SK-N-SH (cell line): ENCODE measurements at regions not wholly inside any gene's neighbourhood (a gene's known extent, or its start where the extent isn't known, plus 50 kb on each side); places are given as distances from the start of the nearest gene placed in this dataset.

Experiments used
- CTCF ChIA-PET: fragments of 300-600, 350-600 bp; formaldehyde crosslinking; extraction: SDS; loops from one replicate; lab custom pipeline; 2021; lab: Yijun Ruan, JAX
- POLR2A ChIA-PET: fragments of 350-600 bp; sonication (Branson Sonifier 250); formaldehyde crosslinking; extraction: SDS; loops from one replicate; lab custom pipeline; 2020; ENCODE audit warnings: antibody characterized with exemption, inconsistent platforms; lab: Yijun Ruan, JAX
- DNase-seq: peaks from one replicate; pipeline ENCODE4 v3.0.0; 2012
- H2AFZ ChIP-seq: fragments of 200-600 bp; sonication (generic); 2 replicates; pipeline ENCODE4 v1.8.1; 2016; ENCODE audit warnings: antibody characterized with exemption, mild to moderate bottlenecking, low read depth
- H3F3A ChIP-seq: fragments of 200-600 bp; sonication (generic); replicated peaks from 2 replicates; pipeline ENCODE3; 2016; ENCODE audit warnings: antibody characterized with exemption, mild to moderate bottlenecking; ENCODE audit not compliant: insufficient read depth
- H3K27ac ChIP-seq, 2 experiments: fragments of 200-500 bp in 1 of 2; fragments of 200-600 bp in 1 of 2; sonication (Bioruptor generic) in 1 of 2; sonication (generic), shearing (Covaris generic) in 1 of 2; 2 replicates each; pipeline versions ENCODE4 v1.5.1 to v1.6.1; 2014 to 2016; ENCODE audit warnings: low read depth in 2 of 2, inconsistent platforms in 1 of 2, low read length in 1 of 2, mild to moderate bottlenecking in 1 of 2, mixed read lengths in 1 of 2
- H3K27me3 ChIP-seq: fragments of 200-600 bp; sonication (generic), shearing (Covaris generic); 2 replicates; pipeline ENCODE4 v1.6.1; 2016; ENCODE audit warnings: mixed run types; ENCODE audit not compliant: insufficient read depth
- H3K36me3 ChIP-seq, 2 experiments: fragments of 200-500 bp in 1 of 2; fragments of 200-600 bp in 1 of 2; sonication (Bioruptor generic) in 1 of 2; sonication (generic) in 1 of 2; replicated peaks in 1 of 2; 2 replicates each; pipeline versions ENCODE3 to v1.5.1; 2014 to 2016; ENCODE audit warnings: low read length in 1 of 2, mild to moderate bottlenecking in 1 of 2; ENCODE audit not compliant: insufficient read depth in 2 of 2, control insufficient read depth in 1 of 2
- H3K4me1 ChIP-seq, 2 experiments: fragments of 200-500 bp in 1 of 2; fragments of 200-600 bp in 1 of 2; sonication (Bioruptor generic) in 1 of 2; sonication (generic), shearing (Covaris generic) in 1 of 2; 2 replicates each; pipeline versions ENCODE4 v1.5.1 to v1.6.1; 2014 to 2016; ENCODE audit warnings: low read depth in 1 of 2, low read length in 1 of 2, mixed run types in 1 of 2; ENCODE audit not compliant: insufficient read depth in 2 of 2, control insufficient read depth in 1 of 2
- H3K4me2 ChIP-seq: fragments of 200-600 bp; sonication (generic), shearing (Covaris generic); 2 replicates; pipeline ENCODE4 v1.6.1; 2017; ENCODE audit warnings: mixed run types
- H3K4me3 ChIP-seq, 2 experiments: fragments of 200-500 bp in 1 of 2; fragments of 200-600 bp in 1 of 2; sonication (Bioruptor generic) in 1 of 2; sonication (generic), shearing (Covaris generic) in 1 of 2; 2 replicates each; pipeline versions ENCODE4 v1.5.1 to v1.8.1; 2014 to 2016; ENCODE audit warnings: low read depth in 2 of 2, inconsistent platforms in 1 of 2, low read length in 1 of 2, mild to moderate bottlenecking in 1 of 2, mixed read lengths in 1 of 2, moderate library complexity in 1 of 2
- H3K79me2 ChIP-seq: fragments of 200-600 bp; sonication (generic); 2 replicates; pipeline ENCODE4 v1.8.1; 2017; ENCODE audit warnings: mild to moderate bottlenecking; ENCODE audit not compliant: insufficient read depth
- H3K9ac ChIP-seq: fragments of 200-600 bp; sonication (generic); 2 replicates; pipeline ENCODE4 v1.6.1; 2017; ENCODE audit warnings: mixed run types
- H3K9me2 ChIP-seq: fragments of 200-600 bp; sonication (generic); 2 replicates; pipeline ENCODE4 v1.6.1; 2017; ENCODE audit warnings: mixed run types
- H3K9me3 ChIP-seq: fragments of 200-600 bp; sonication (generic); 2 replicates; pipeline ENCODE4 v1.6.1; 2017; ENCODE audit warnings: mixed run types, mild to moderate bottlenecking, moderate library complexity
- H4K20me1 ChIP-seq: fragments of 200-600 bp; sonication (generic); 2 replicates; pipeline ENCODE4 v1.6.1; 2017; ENCODE audit warnings: mild to moderate bottlenecking, mixed run types; ENCODE audit not compliant: insufficient read depth
- ELF1 ChIP-seq: IDR thresholded peaks from 2 replicates; pipeline ENCODE4 v1.4.0; 2012
- EP300 ChIP-seq, 2 experiments: IDR thresholded peaks; 2 replicates each; pipeline versions ENCODE4 v1.4.0 to v1.6.1; 2012; ENCODE audit warnings: borderline replicate concordance in 1 of 2, low read depth in 1 of 2, low read length in 1 of 2
- EZH2phosphoT487 ChIP-seq: fragments of 200-600 bp; sonication (generic); IDR thresholded peaks from 2 replicates; pipeline ENCODE4 v1.6.1; 2017; ENCODE audit warnings: low read depth, mixed run types, mild to moderate bottlenecking, antibody characterized with exemption, moderate library complexity, borderline replicate concordance
- FOXJ3 ChIP-seq: sonication (generic); formaldehyde crosslinking; IDR thresholded peaks from 2 replicates; pipeline ENCODE4 v1.5.1; 2020; ENCODE audit warnings: mild to moderate bottlenecking, missing genetic modification reagents
- FOXM1 ChIP-seq: IDR thresholded peaks from 2 replicates; pipeline ENCODE4 v1.4.0; 2012; ENCODE audit warnings: low read depth, mild to moderate bottlenecking
- GABPA ChIP-seq: IDR thresholded peaks from 2 replicates; pipeline ENCODE4 v1.4.0; 2012; ENCODE audit warnings: low read depth, mild to moderate bottlenecking
- GATA2 ChIP-seq: sonication (generic); formaldehyde crosslinking; IDR thresholded peaks from 2 replicates; pipeline ENCODE4 v1.5.0; 2020; ENCODE audit warnings: mild to moderate bottlenecking, missing genetic modification reagents
- JUND ChIP-seq: IDR thresholded peaks from 2 replicates; pipeline ENCODE4 v1.4.0; 2012
- MEF2A ChIP-seq: IDR thresholded peaks from 2 replicates; pipeline ENCODE4 v1.4.0; 2012; ENCODE audit warnings: low read depth, borderline replicate concordance
- NFIC ChIP-seq: IDR thresholded peaks from 2 replicates; pipeline ENCODE4 v1.4.0; 2012; ENCODE audit warnings: borderline replicate concordance
- RXRA ChIP-seq: IDR thresholded peaks from 2 replicates; pipeline ENCODE4 v1.4.0; 2012; ENCODE audit warnings: low read depth, mild to moderate bottlenecking, borderline replicate concordance
- SIN3A ChIP-seq: IDR thresholded peaks from 2 replicates; pipeline ENCODE4 v1.6.1; 2012; ENCODE audit warnings: low read depth, mild to moderate bottlenecking, low read length, moderate library complexity, borderline replicate concordance
- TCF12 ChIP-seq: IDR thresholded peaks from 2 replicates; pipeline ENCODE4 v1.4.0; 2012
- WGBS: methylation state at CpG from one replicate; pipeline ENCODE4 v1.1.6; 2017; ENCODE audit warnings: low lambda C conversion rate; 5-methylcytosine and 5-hydroxymethylcytosine counted together
- TF ChIP-seq, protein P1 (sequence below): IDR thresholded peaks from 2 replicates; pipeline ENCODE4 v1.4.0; 2012; ENCODE audit warnings: low read depth, borderline replicate concordance
- TF ChIP-seq, protein P2 (sequence below): fragments of 150-350 bp; IDR thresholded peaks from 2 replicates; pipeline ENCODE4 v1.6.1; 2017; ENCODE audit warnings: antibody characterized with exemption, low read length, low read depth, borderline replicate concordance
- TF ChIP-seq, protein P3 (sequence below): IDR thresholded peaks from 2 replicates; pipeline ENCODE4 v1.4.0; 2012; ENCODE audit warnings: low read depth, borderline replicate concordance
- TF ChIP-seq, protein P4 (sequence below): fragments of 150-350 bp; IDR thresholded peaks from 2 replicates; pipeline ENCODE4 v1.6.1; 2016; ENCODE audit warnings: mild to moderate bottlenecking, low read depth, low read length

DNA sequence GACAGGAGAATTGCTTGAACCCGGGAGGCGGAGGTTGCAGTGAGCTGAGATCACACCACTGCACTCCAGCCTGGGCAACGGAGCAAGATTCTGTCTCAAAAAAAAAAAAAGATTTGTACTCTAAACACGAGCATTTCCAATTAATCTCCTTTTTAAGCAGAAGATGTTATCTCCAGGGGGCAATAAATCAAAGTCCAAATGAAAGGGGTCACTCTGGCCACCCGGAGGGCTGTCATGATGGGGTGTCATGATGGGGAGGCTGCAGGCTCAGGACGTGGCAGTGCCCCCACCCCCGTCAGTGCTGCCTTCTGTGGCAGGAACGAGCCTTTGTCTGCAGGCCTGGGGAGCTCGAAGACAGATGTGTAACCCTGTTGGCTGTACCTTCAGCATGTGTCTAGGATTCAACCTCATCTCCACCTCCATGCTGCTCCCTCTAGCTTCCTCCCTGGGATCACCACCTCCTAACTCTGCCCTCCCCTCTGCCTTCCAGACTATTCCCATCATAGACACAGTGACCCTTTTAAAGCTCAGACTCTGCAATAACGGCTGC, 76.9 kb upstream of the YWHAQ start (continued):
- TF ChIP-seq JUND (no peak), ELF1 (no peak), NFIC (no peak), EZH2phosphoT487 (no peak), EP300 (IDR thresholded peaks at IDR 0.05; ENCODE audit: borderline replicate concordance in 1 of 2, low read depth in 1 of 2, low read length in 1 of 2) (no peak)
- TF ChIP-seq, protein P1, sequence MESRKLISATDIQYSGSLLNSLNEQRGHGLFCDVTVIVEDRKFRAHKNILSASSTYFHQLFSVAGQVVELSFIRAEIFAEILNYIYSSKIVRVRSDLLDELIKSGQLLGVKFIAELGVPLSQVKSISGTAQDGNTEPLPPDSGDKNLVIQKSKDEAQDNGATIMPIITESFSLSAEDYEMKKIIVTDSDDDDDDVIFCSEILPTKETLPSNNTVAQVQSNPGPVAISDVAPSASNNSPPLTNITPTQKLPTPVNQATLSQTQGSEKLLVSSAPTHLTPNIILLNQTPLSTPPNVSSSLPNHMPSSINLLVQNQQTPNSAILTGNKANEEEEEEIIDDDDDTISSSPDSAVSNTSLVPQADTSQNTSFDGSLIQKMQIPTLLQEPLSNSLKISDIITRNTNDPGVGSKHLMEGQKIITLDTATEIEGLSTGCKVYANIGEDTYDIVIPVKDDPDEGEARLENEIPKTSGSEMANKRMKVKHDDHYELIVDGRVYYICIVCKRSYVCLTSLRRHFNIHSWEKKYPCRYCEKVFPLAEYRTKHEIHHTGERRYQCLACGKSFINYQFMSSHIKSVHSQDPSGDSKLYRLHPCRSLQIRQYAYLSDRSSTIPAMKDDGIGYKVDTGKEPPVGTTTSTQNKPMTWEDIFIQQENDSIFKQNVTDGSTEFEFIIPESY = no peak

DNA sequence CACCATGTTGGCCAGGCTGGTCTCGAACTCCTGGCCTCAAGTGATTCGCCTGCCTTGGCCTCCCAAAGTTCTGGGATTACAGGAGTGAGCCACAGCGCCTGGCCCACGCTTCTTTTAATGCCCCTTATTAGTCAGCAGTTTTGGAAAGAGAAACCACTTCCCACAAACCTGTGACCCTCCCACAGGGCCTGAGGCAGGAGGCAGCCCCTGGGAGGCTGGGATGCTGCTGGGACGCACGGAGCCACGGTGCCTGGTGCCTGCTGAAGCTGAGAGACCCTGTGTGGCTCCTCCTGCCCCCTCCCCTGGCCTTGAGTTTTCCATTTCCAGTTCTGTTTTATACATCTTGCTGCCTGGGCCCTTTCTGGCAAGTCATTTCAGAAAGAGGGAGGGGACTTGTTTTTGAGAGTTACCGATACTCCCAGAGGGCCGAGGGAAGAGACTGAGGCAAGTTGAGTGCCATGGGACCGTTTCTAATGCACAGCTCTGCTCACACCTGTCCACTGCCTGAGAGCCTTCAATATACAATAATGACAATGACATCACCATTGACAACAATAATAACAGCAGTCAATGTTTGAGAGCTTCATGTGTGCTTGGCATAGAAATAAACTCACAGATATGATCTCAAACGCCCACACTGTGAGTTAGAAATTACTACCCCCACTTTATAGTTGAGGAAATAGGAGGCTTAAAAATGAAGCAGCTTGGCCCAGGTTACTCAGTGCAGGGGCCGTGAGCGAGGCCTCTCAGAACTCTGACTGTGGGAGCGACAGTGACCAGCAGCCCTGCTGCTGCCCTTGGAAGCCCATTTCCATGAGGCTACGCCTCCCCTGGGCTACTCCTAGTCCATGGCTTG, 78.1 kb upstream of the YWHAQ start:
- Histone ChIP-seq H3F3A (no peaks in the 10 kb centered on the region), H3K4me1 (peaks cover 0 to 3% of the 10 kb centered on the region in 2 experiments; a peak in 1 of 4 replicates), H3K4me3 (no peak overlapping the region), H3K9me2 (no peaks in the 10 kb centered on the region), H3K9me3 (no peaks in the 10 kb centered on the region), H3K27me3 (no peaks in the 10 kb centered on the region), H3K27ac (no peak overlapping the region), H3K36me3 (no peaks in the 10 kb centered on the region), H3K4me2 (no peak overlapping the region), H4K20me1 (no peaks in the 10 kb centered on the region), H2AFZ (no peak overlapping the region), H3K9ac (no peak overlapping the region), H3K79me2 (no peaks in the 10 kb centered on the region)
- no peak for DNase-seq
- no peak for TF ChIP-seq SIN3A
- TF ChIP-seq, protein P2, sequence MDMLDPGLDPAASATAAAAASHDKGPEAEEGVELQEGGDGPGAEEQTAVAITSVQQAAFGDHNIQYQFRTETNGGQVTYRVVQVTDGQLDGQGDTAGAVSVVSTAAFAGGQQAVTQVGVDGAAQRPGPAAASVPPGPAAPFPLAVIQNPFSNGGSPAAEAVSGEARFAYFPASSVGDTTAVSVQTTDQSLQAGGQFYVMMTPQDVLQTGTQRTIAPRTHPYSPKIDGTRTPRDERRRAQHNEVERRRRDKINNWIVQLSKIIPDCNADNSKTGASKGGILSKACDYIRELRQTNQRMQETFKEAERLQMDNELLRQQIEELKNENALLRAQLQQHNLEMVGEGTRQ = no peak
- TF ChIP-seq TCF12 = no peak
- TF ChIP-seq RXRA = no peak
- TF ChIP-seq FOXM1 = no peak
- TF ChIP-seq GATA2 (CRISPR knock-in tag) = no peak
- no peak for TF ChIP-seq FOXJ3 (CRISPR knock-in tag)
- TF ChIP-seq, protein P3, sequence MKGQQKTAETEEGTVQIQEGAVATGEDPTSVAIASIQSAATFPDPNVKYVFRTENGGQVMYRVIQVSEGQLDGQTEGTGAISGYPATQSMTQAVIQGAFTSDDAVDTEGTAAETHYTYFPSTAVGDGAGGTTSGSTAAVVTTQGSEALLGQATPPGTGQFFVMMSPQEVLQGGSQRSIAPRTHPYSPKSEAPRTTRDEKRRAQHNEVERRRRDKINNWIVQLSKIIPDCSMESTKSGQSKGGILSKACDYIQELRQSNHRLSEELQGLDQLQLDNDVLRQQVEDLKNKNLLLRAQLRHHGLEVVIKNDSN = no peak
- no peak for TF ChIP-seq MEF2A
- TF ChIP-seq GABPA = no peak
- no peak for TF ChIP-seq ELF1
- TF ChIP-seq, protein P4, sequence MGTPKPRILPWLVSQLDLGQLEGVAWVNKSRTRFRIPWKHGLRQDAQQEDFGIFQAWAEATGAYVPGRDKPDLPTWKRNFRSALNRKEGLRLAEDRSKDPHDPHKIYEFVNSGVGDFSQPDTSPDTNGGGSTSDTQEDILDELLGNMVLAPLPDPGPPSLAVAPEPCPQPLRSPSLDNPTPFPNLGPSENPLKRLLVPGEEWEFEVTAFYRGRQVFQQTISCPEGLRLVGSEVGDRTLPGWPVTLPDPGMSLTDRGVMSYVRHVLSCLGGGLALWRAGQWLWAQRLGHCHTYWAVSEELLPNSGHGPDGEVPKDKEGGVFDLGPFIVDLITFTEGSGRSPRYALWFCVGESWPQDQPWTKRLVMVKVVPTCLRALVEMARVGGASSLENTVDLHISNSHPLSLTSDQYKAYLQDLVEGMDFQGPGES = no peak
- TF ChIP-seq, protein P1 = no peak
- ChIA-PET CTCF (interaction anchor here (0.6 to 1.0 kb wide), 2 partner anchors 10 to 19 kb away, joined by 3 read pairs; no protein-coding TSS in a partner anchor), POLR2A (no interaction called here)
- 89% methylated on average over 15 of the region's 15 CpGs for WGBS
